ENCODE measurements at regions not wholly inside any gene's neighbourhood (a gene's known extent, or its start where the extent isn't known, plus 50 kb on each side); places are given as distances from the start of the nearest gene placed in this dataset.

- TF ChIP-seq POLR2AphosphoS5 (IDR thresholded peaks at IDR 0.05; ENCODE audit: borderline replicate concordance, low read depth, low read length) (no peak), EZH2 (IDR thresholded peaks at IDR 0.05) (no peak)
These were observed 98.5 kb upstream of the INSIG1 start for GRCh38 chr7:155198901-155199845.

Measured in SK-N-MC (cell line).